ENCODE measurements at regions not wholly inside any gene's neighbourhood (a gene's known extent, or its start where the extent isn't known, plus 50 kb on each side); places are given as distances from the start of the nearest gene placed in this dataset.

GRCh38 chr18:24593401-24593800, 133.0 kb downstream of the HRH4 start:
- TF ChIP-seq REST (IDR thresholded peaks at IDR 0.05; ENCODE audit: insufficient read depth in 1 of 2, low read depth in 2 of 2, low read length in 2 of 2) = no peak
- no peak for TF ChIP-seq POLR2AphosphoS5 (IDR thresholded peaks at IDR 0.05; ENCODE audit: low read depth, low read length)
- no peak for TF ChIP-seq TAF1 (IDR thresholded peaks at IDR 0.05; ENCODE audit: borderline replicate concordance, insufficient read depth, low read length)
- no peak for TF ChIP-seq FOXP2 (optimal IDR thresholded peaks at IDR 0.05; ENCODE audit: borderline replicate concordance, extremely low read depth, extremely low read length, insufficient read depth)
